ENCODE measurements at regions not wholly inside any gene's neighbourhood (a gene's known extent, or its start where the extent isn't known, plus 50 kb on each side); places are given as distances from the start of the nearest gene placed in this dataset.
"Not testable (repeated sequence)": the region's sequence is repeated elsewhere in the genome, so short reads cannot be mapped to it uniquely, and the experiment has no call there.

DNA sequence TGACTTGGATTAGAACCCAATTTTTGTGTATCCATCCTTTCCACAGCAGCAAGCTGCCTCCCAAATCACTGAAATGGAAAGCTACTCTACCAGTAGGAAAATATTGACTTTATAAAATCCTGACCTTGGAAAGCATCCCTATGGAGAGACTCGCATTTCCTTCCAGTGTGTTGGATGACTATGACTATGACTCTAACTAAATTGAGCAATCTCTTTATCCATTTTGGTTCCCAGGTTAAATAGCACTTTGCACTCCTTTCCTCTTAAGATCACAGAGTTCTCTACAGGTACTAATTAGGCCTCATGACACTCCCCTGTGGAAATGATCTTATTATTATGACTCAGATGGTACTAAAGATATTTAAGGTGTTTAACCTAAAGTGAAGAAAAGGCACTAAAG lies 431.8 kb downstream of the PPARGC1A start:
- Histone ChIP-seq H3K4me1 (no peaks in the 10 kb centered on the region), H3K4me3 (no peak overlapping the region), H3K9me3 (no peaks in the 10 kb centered on the region), H3K36me3 (replicated peaks) (no peaks in the 10 kb centered on the region), H3K27me3 (ENCODE audit: low read depth) (no peaks in the 10 kb centered on the region)
- in situ Hi-C loops (cut with MboI; ENCODE audit: low sequenced_read_pairs) = no loop called here
- DNase-seq (ENCODE audit: low spot score in 2 of 2) = no peak

DNA sequence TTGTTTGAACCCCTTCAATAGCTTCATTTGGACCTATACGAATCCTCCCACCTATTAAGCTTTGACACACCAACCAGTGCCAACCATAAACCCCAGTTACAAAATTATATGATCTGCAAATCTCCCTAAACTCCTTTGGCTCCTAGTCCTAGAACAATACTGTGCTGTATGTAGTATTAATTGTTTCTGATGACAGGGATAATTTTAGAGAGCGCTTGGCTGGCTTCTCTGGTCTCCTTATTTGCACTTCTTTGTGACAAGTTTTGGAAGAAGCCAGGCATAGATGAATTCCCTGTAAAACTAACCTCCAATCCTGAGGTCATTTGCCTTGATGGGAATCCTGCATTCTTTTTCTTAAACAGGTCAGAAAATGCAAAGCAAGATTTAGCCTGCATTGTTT lies 433.0 kb downstream of the PPARGC1A start:
- in situ Hi-C loops (cut with MboI; ENCODE audit: low sequenced_read_pairs) = no loop called here
- no peaks in the 10 kb centered on the region for H3K27me3 ChIP-seq (ENCODE audit: low read depth)
- no peaks in the 10 kb centered on the region for H3K9me3 ChIP-seq
- H3K4me1 ChIP-seq = no peaks in the 10 kb centered on the region
- H3K4me3 ChIP-seq = no peak overlapping the region
- no peak for DNase-seq (ENCODE audit: low spot score in 2 of 2)
- no peaks in the 10 kb centered on the region for H3K36me3 ChIP-seq (replicated peaks)

DNA sequence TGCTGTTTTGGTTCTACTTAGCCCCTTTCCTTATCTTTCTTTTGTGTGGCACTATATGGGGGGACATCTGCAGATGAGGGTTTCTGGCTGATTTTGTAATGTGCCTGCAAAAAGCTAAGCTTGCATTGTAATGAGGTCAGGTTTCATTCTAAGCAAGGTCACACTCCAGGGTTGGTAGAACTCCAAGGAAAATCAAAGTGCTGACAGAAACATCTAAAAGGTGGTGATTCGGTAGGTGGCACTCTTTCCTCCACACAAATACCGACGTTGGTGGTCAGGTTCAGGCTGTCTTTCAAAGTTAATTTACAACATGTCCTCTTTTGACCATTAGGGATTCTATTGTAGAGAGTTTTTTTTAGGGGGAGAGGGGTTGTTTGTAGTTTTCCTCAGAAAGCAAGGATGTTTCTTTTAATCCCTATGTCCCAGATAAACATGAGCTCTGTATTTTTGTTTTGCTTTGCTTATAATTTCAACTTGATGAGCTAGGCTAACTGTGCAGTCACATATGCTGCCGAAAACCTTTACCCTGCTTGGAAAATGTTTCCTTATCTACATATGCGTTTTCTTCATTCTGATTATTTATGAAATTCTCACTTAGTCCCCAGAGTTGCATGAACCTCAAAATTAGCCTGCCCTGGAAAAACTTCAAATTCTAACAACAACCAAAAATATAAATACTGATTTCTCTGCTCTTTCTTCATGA lies 434.2 kb downstream of the PPARGC1A start:
- Histone ChIP-seq H3K4me3 (no peak overlapping the region), H3K27me3 (ENCODE audit: low read depth) (no peaks in the 10 kb centered on the region), H3K4me1 (no peaks in the 10 kb centered on the region), H3K9me3 (no peaks in the 10 kb centered on the region), H3K36me3 (replicated peaks) (no peaks in the 10 kb centered on the region)
- DNase-seq (ENCODE audit: low spot score in 2 of 2) = no peak
- in situ Hi-C loops (cut with MboI; ENCODE audit: low sequenced_read_pairs) = no loop called here

DNA sequence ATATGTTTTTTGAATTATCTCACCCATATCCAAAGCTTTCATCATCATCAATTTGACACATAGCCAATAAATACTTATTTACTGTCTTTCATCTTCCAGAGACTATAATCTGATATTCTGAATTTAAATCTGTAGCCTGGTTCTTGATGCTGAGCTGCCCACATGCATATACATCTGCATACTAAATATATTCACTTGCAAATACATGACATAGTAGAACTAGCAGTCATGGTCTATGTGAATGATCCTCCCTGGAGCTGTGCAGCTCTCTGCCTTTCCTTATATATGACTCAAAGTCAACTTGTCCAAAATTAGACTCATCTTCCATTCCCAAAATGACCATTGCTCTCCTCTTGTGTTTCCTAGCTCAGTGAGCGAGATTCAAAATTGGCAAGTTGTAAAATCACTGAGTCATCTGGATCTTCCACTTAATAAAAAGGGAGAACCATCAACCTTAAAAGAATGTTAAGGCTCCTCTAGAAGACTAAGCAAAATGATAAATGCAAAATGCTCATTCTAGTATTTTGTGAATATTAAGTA lies 448.2 kb downstream of the PPARGC1A start:
- no peaks in the 10 kb centered on the region for H3K4me1 ChIP-seq
- no peaks in the 10 kb centered on the region for H3K9me3 ChIP-seq
- no peak for DNase-seq (ENCODE audit: low spot score in 2 of 2)
- H3K27me3 ChIP-seq (ENCODE audit: low read depth) = no peaks in the 10 kb centered on the region
- no peaks in the 10 kb centered on the region for H3K36me3 ChIP-seq (replicated peaks)
- no peak overlapping the region for H3K4me3 ChIP-seq
- in situ Hi-C loops (cut with MboI; ENCODE audit: low sequenced_read_pairs) = no loop called here

DNA sequence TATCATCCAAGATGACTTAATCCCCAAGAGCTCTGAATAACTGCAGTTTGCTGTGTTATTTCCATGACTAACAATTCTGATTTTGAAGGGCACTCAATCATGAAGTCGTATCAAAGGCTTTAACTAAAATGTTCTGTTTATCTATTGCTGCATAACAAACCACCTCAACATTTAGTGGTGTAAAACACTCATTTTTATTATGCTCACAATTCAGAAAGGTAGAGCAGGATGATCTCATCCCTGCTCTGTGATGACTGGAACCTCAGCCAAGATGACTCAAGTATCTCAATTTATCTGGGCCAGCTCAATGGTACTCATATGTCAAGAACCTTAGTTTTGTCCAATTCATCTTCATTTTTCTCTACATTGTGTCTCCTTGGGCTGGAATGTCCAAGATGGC lies 451.1 kb downstream of the PPARGC1A start:
- Histone ChIP-seq H3K4me1 (no peaks in the 10 kb centered on the region), H3K27me3 (ENCODE audit: low read depth) (no peaks in the 10 kb centered on the region), H3K4me3 (no peak overlapping the region), H3K36me3 (replicated peaks) (no peaks in the 10 kb centered on the region), H3K9me3 (no peaks in the 10 kb centered on the region)
- in situ Hi-C loops (cut with MboI; ENCODE audit: low sequenced_read_pairs) = no loop called here
- DNase-seq (ENCODE audit: low spot score in 2 of 2) = no peak

DNA sequence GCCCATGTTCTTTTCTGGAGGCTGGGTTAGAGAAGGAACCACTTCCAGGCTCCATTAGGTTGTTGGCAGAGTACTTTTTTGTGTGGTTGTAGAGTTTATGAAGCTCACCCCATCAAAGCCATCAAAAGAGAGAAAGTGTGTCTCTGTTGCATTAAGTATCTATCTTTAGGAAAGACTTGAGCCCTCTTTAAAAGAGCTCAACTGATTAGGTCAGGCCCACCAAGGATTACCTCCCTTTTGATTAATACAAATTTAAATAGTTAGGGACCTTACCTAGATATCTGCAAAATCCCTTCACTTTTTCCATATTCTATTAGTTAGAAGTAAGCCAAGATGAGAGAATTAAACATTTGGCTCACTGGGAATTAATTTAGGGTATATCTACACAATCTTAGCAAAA lies 460.4 kb downstream of the PPARGC1A start:
- H3K36me3 ChIP-seq (replicated peaks) = no peaks in the 10 kb centered on the region
- H3K27me3 ChIP-seq (ENCODE audit: low read depth) = no peaks in the 10 kb centered on the region
- no peak for DNase-seq (ENCODE audit: low spot score in 2 of 2)
- in situ Hi-C loops (cut with MboI; ENCODE audit: low sequenced_read_pairs) = no loop called here
- no peak overlapping the region for H3K4me3 ChIP-seq
- no peaks in the 10 kb centered on the region for H3K9me3 ChIP-seq
- no peaks in the 10 kb centered on the region for H3K4me1 ChIP-seq

DNA sequence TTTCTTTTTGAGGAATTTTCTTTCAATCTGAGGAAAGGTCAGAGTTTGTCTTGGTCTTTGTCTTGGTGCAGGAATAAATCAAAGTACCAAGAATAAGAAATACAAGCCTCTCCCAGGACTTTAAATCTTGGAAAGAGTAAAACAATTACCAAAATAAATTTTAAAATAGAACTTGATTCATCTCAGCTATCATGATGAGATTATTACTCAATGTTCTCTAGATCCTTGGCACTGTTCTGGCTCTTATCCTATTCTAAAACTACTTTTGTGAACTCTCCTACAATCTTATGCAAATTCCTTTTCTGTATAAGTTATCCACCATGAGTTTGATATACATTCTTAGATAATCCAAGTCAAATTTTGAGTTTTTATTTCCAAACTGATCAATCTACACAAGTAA lies 464.3 kb downstream of the PPARGC1A start:
- in situ Hi-C loops (cut with MboI; ENCODE audit: low sequenced_read_pairs) = no loop called here
- Histone ChIP-seq H3K27me3 (ENCODE audit: low read depth) (no peaks in the 10 kb centered on the region), H3K4me3 (no peak overlapping the region), H3K4me1 (no peaks in the 10 kb centered on the region), H3K36me3 (replicated peaks) (no peaks in the 10 kb centered on the region), H3K9me3 (no peaks in the 10 kb centered on the region)
- DNase-seq (ENCODE audit: low spot score in 2 of 2) = no peak

DNA sequence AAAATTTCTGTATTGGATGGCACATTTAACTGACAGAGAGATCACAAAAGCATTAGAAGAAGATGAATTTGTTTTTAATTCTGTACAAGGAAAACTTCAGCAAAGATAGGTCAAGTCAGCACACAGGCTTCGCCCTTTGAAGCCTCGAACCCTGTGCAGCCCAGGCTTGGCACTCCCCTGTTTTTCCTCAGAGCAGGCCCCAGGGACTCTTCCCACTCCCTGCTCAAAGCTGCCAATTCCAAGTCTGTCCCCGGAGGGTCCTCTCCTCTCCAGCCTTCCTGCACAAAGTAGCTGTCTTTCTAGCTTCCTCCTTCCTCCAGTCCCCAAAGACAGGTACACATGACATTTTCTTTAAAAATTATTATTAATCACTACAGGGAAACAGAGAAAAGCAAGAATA lies 466.3 kb downstream of the PPARGC1A start:
- no peaks in the 10 kb centered on the region for H3K4me1 ChIP-seq
- in situ Hi-C loops (cut with MboI; ENCODE audit: low sequenced_read_pairs) = no loop called here
- no peaks in the 10 kb centered on the region for H3K27me3 ChIP-seq (ENCODE audit: low read depth)
- no peak overlapping the region for H3K4me3 ChIP-seq
- H3K36me3 ChIP-seq (replicated peaks) = no peaks in the 10 kb centered on the region
- no peaks in the 10 kb centered on the region for H3K9me3 ChIP-seq
- no peak for DNase-seq (ENCODE audit: low spot score in 2 of 2)

DNA sequence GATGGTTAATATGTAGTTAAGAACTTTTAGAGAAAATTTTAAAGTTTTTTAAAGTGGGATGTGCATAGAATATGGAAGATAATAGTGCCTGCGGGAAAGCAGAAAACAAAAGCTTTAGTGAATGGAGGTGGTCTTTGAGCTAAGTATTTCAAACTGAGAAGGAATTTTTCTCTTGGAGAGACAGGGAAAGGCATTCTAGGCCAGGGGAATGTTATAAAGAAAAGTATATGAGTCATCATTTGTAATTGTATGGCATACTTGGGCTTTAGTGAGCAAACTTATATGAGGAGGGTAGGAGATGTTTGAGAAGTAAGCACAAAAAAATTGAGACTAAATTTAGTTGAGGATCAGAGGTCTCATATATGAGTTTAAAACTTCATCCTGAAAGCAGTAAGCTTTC lies 467.0 kb downstream of the PPARGC1A start:
- in situ Hi-C loops (cut with MboI; ENCODE audit: low sequenced_read_pairs) = no loop called here
- no peak for DNase-seq (ENCODE audit: low spot score in 2 of 2)
- H3K36me3 ChIP-seq (replicated peaks) = no peaks in the 10 kb centered on the region
- H3K4me3 ChIP-seq = no peak overlapping the region
- no peaks in the 10 kb centered on the region for H3K27me3 ChIP-seq (ENCODE audit: low read depth)
- H3K9me3 ChIP-seq = no peaks in the 10 kb centered on the region
- H3K4me1 ChIP-seq = no peaks in the 10 kb centered on the region

DNA sequence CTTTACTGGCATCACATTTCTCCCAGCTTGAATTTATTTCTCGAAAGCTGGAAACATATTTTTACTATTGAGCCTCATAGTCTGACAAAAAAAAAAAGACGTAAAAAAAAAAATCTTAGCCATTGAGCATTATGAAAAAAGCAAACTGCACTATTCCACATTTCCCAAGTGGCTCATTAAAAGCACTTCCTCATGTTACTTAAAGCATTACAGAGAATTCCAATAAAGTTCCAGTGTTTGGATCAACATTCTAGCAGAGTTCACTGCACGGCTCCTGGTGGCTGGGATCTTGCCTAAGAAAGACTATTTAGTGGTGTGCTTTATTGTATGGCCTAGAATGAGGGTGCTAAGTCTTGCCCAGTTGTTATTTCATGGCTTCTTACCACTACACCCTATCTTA lies 476.2 kb downstream of the PPARGC1A start:
- no peaks in the 10 kb centered on the region for H3K27me3 ChIP-seq (ENCODE audit: low read depth)
- no peaks in the 10 kb centered on the region for H3K9me3 ChIP-seq
- no peak overlapping the region for H3K4me3 ChIP-seq
- in situ Hi-C loops (cut with MboI; ENCODE audit: low sequenced_read_pairs) = no loop called here
- no peaks in the 10 kb centered on the region for H3K36me3 ChIP-seq (replicated peaks)
- H3K4me1 ChIP-seq = no peaks in the 10 kb centered on the region
- DNase-seq (ENCODE audit: low spot score in 2 of 2) = no peak

DNA sequence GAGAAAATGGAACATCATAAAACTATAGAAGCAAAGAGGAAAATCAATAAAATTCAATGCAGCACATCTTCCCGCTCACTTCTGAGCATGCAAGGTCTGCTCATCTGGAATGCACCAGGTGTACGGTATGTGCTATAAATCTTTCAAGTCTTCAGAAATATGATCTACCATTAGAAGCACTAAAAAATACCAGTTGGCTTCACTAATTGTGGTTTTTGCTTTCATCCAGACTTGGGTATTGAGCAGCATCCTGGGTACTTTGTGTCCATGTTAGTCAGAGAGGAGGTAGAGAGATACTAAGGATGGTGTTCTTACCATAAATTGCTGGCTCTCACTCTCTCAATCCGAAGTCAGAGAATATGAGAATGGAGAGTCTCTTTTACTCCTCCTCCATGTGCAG lies 477.1 kb downstream of the PPARGC1A start:
- H3K9me3 ChIP-seq = no peaks in the 10 kb centered on the region
- in situ Hi-C loops (cut with MboI; ENCODE audit: low sequenced_read_pairs) = no loop called here
- no peaks in the 10 kb centered on the region for H3K36me3 ChIP-seq (replicated peaks)
- no peak for DNase-seq (ENCODE audit: low spot score in 2 of 2)
- no peaks in the 10 kb centered on the region for H3K4me1 ChIP-seq
- no peaks in the 10 kb centered on the region for H3K27me3 ChIP-seq (ENCODE audit: low read depth)
- H3K4me3 ChIP-seq = no peak overlapping the region

DNA sequence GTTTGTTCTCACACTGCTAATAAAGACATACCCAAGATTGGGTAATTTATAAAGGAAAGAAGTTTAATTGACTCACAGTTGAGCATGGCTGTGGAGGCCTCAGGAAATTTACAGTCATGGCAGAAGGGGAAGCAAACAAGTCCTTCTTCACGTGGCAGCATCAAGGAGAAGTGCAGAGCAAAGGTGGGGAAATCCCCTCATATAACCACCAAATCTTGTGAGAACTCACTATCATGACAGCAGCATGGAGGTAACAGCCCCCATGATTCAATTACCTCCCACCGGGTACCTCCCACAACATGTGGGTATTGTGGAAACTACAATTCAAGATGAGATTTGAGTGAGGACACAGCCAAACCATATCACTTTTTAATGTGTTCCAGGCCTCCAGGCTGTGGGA lies 480.9 kb downstream of the PPARGC1A start:
- H3K4me1 ChIP-seq; H3K9me3 ChIP-seq; H3K27me3 ChIP-seq (ENCODE audit: low read depth); H3K4me3 ChIP-seq; in situ Hi-C loops (cut with MboI; ENCODE audit: low sequenced_read_pairs); H3K36me3 ChIP-seq (replicated peaks); DNase-seq (ENCODE audit: low spot score in 2 of 2): not testable (repeated sequence)

DNA sequence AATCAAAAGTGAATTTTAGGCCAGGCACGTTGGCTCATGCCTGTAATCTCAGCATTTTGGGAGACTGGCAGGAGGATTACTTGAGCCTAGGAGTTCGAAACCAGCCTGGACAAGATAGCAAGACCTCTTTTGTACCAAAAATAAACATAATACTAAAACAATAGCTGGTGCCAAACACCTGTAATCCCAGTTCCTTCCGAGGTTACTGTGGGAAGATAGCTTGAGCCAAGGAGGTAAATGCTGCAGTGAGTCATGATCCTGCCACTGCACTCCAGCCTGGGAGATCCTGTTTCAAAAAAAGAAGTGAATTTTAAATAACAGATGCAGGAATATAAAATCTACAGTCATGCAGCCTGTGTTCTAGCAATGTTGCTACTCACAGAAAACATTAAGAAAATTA lies 488.3 kb downstream of the PPARGC1A start:
- no peak overlapping the region for H3K4me3 ChIP-seq
- DNase-seq (ENCODE audit: low spot score in 2 of 2) = no peak
- in situ Hi-C loops (cut with MboI; ENCODE audit: low sequenced_read_pairs) = no loop called here

DNA sequence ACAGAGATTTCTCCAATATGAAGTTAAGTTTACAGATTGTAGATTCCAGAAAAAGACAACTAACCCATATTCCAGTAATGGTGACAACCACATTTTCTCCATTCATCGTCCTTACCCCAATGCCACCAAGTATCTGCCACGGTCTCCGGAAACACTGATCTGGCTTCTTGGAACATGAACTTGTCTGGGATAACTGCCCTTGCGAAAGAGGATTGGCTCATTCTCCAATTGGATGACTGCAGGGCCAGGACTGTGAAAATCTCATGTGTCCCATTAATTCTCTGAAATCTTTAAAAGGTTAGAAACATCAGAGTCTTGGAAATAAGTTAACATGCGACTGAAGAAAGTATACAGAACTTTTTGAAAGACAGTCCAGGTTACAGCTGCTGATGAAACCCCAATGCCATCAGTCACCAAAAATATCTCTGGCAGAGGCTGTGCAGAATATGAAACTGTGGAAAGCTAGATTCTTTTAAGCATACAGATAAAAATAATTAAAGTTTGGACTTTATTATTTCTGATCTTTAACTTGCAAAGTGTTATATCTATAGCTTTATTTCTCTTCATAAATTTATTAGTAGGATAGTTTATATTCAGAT lies 496.9 kb downstream of the PPARGC1A start:
- Histone ChIP-seq H3K4me3 (no peak overlapping the region), H3K36me3 (replicated peaks) (no peaks in the 10 kb centered on the region), H3K27me3 (ENCODE audit: low read depth) (no peaks in the 10 kb centered on the region), H3K9me3 (no peaks in the 10 kb centered on the region), H3K4me1 (no peaks in the 10 kb centered on the region)
- DNase-seq (ENCODE audit: low spot score in 2 of 2) = no peak
- in situ Hi-C loops (cut with MboI; ENCODE audit: low sequenced_read_pairs) = no loop called here

More for the DNA sequence above, 488.3 kb downstream of the PPARGC1A start:
- no peaks in the 10 kb centered on the region for H3K9me3 ChIP-seq
- H3K36me3 ChIP-seq (replicated peaks) = no peaks in the 10 kb centered on the region
- no peaks in the 10 kb centered on the region for H3K27me3 ChIP-seq (ENCODE audit: low read depth)
- no peaks in the 10 kb centered on the region for H3K4me1 ChIP-seq

DNA sequence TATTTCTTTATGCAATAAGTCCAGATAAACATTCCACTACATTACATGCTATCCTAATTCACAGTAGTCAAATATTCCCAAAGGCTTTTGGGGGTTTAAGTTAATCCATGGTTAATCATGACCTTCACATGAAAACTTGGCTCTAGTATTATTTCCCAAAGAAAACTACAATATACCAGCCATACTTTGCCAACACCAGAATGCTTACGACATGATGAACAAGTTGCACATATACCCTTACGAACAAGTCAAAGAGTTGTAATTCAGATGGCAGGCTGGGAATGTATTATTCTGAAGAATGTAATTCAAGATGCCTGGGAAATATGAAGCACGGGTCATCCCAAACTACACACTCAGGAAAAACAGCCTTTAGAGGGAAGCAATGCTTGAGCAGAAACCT lies 499.6 kb downstream of the PPARGC1A start:
- in situ Hi-C loops (cut with MboI; ENCODE audit: low sequenced_read_pairs) = no loop called here
- H3K27me3 ChIP-seq (ENCODE audit: low read depth) = no peaks in the 10 kb centered on the region
- no peaks in the 10 kb centered on the region for H3K9me3 ChIP-seq
- no peaks in the 10 kb centered on the region for H3K4me1 ChIP-seq
- DNase-seq (ENCODE audit: low spot score in 2 of 2) = no peak
- no peaks in the 10 kb centered on the region for H3K36me3 ChIP-seq (replicated peaks)
- no peak overlapping the region for H3K4me3 ChIP-seq
